C4-2B (cell line): ENCODE measurements at regions not wholly inside any gene's neighbourhood (a gene's known extent, or its start where the extent isn't known, plus 50 kb on each side); places are given as distances from the start of the nearest gene placed in this dataset.

Experiments
- H3K27ac ChIP-seq: fragments of 450-650 bp; 2 replicates; pipeline ENCODE4 v1.5.1; 2017
- CTCF ChIP-seq: fragments of 450-650 bp; conservative IDR thresholded peaks from 2 replicates; pipeline ENCODE4 v1.5.1; 2017; ENCODE audit warnings: mild to moderate bottlenecking
- ZFX ChIP-seq: fragments of 450-650 bp; IDR thresholded peaks from 2 replicates; pipeline ENCODE4 v1.6.1; 2017

DNA sequence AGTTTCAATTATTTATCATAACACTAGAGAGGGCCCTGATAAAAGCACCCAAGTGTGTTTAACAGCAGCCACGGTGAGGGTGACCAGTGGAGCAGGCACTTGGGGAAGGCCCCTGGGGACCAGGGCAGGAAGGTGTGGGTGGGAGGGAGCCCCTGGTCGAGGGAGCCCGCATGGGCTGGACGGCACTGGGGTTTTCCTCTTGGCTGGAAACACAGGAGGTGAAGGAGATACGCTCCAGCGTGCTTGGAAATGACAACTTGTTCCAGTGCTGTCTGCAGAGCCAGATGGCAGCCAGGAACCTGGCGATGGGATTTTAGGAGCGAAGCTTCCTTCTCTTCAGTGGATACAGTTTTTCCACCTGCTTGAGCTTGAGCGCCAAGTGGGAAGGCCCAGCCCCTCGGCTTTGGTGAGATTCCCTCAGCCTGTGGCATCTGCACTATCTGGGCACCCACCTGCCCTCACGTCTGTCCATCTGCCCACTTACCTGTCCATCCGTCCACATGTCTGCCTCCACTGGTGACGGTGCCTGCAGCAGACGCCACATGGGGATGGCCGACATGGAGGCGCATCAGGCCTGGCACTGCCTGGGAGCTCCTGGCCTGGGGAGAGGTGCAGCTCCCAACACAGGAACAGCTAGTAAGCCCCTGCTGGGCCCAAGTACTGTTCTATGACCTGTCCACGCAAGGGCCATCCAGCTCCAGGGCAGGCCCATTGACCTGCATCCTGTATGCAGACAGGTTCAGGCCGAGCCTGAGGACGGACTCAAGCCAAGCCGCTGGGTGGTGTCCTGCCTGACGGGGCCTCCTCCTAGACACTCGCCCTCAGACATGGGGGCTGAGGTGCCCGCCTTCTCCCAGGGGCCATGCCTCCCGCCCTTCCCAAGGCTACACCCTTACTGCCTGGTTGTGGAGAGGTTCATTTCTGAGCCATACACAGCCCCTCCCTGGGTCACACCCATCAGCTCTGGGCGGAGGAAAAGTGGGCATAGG lies 192.2 kb upstream of the C14orf180 start:
- H3K27ac ChIP-seq = no peak overlapping the region
- TF ChIP-seq CTCF (no peak), ZFX (no peak)

DNA sequence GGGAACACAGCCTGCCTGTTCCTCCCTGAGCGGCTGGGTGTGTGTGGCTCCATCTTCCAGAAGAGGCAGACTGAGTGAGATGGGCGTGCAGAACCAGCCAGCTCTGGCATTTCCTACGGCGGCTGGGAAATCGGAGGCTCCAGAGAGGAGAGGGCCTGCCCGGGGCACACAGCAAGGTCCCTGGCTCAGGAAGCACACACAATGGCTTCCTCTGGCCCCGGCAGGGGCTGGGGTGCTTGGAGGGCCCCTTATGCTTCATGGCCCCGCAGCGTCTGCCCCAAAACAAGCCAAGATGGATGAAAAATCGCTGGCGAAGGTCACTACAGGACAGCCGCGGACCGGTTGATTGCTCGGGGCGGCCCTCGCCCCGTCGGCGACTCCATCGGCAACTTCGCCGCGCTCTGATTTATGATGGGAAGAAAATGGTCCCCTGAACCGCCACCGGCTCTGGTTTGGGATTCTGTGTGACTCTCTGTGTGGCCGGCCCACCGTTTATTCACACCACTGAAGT lies 191.5 kb upstream of the C14orf180 start:
- TF ChIP-seq CTCF (no peak), ZFX (no peak)
- no peak overlapping the region for H3K27ac ChIP-seq

GRCh38 chr14:104388541-104389325 lies 190.8 kb upstream of the C14orf180 start:
- no peak for TF ChIP-seq CTCF
- no peak for TF ChIP-seq ZFX

GRCh38 chr14:104389326-104390220 lies 190.0 kb upstream of the C14orf180 start:
- TF ChIP-seq ZFX = no peak
- TF ChIP-seq CTCF = no peak
- no peak overlapping the region for H3K27ac ChIP-seq

More at GRCh38 chr14:104388541-104389325, 190.8 kb upstream of the C14orf180 start:
- no peak overlapping the region for H3K27ac ChIP-seq

- TF ChIP-seq CTCF (no peak), ZFX (no peak)
- no peak overlapping the region for H3K27ac ChIP-seq
Measured at GRCh38 chr14:104390221-104390931, 189.2 kb upstream of the C14orf180 start.
